ENCODE measurements at regions not wholly inside any gene's neighbourhood (a gene's known extent, or its start where the extent isn't known, plus 50 kb on each side); places are given as distances from the start of the nearest gene placed in this dataset.

DNA sequence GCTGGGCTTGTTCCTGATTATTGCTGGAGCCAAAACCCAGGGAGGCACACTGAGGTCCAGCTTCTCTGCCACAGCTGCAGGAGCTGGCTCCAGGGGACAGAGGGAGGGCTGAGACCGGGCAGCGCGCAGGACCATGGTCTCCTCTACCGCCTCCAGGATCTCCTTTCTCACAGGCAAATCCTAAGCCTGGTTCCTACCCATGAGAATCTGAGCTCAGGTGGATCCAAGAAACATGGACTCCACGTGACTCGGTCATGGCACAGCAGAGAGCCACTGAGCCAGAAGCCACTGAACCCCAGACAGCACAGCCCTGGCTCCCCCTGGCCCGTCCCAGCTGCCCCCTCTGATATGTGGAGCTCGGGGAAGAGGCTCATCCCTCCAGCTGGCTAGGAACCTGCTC is 653.4 kb upstream of the ID2 start:
- H3K4me2 ChIP-seq (ENCODE audit: insufficient read depth, insufficient read length, low read length) = no peak overlapping the region
- no peaks in the 10 kb centered on the region for H3K9me3 ChIP-seq (ENCODE audit: control insufficient read depth, low read depth, low read length)
- no peak overlapping the region for H3K4me3 Mint-ChIP-seq
- no peak overlapping the region for H2BK15ac ChIP-seq (ENCODE audit: low read depth, low read length)
- H3K56ac ChIP-seq (ENCODE audit: insufficient read length, low read depth, low read length) = no peak overlapping the region
- no peak overlapping the region for H3K9ac ChIP-seq (ENCODE audit: extremely low read depth, insufficient read length, low read length)
- H3T11ph ChIP-seq (ENCODE audit: low read length) = no peak overlapping the region
- no peaks in the 10 kb centered on the region for H3K27me3 ChIP-seq (ENCODE audit: insufficient read depth, low read length)
- H3K4ac ChIP-seq (ENCODE audit: low read depth, low read length) = no peak overlapping the region
- H3K79me2 ChIP-seq (ENCODE audit: insufficient read depth, low read length) = no peaks in the 10 kb centered on the region
- H2BK20ac ChIP-seq (ENCODE audit: low read depth, low read length, poor library complexity, severe bottlenecking) = no peak overlapping the region
- no peaks in the 10 kb centered on the region for H3K79me1 ChIP-seq (ENCODE audit: insufficient read depth, low read depth, low read length, poor library complexity, severe bottlenecking)
- no peak for DNase-seq
- WGBS (ENCODE audit: extremely low coverage, insufficient read length, low lambda C conversion rate) = no CpG with 5 or more reads among the region's 8 CpGs
- H4K5ac ChIP-seq (ENCODE audit: insufficient read length, low read depth, low read length) = no peak overlapping the region
- no peak overlapping the region for H2BK120ac ChIP-seq (ENCODE audit: low read depth, low read length, poor library complexity, severe bottlenecking)
- H3K18ac ChIP-seq (ENCODE audit: insufficient read length, low read depth, low read length) = no peak overlapping the region
- TF ChIP-seq, protein P1, sequence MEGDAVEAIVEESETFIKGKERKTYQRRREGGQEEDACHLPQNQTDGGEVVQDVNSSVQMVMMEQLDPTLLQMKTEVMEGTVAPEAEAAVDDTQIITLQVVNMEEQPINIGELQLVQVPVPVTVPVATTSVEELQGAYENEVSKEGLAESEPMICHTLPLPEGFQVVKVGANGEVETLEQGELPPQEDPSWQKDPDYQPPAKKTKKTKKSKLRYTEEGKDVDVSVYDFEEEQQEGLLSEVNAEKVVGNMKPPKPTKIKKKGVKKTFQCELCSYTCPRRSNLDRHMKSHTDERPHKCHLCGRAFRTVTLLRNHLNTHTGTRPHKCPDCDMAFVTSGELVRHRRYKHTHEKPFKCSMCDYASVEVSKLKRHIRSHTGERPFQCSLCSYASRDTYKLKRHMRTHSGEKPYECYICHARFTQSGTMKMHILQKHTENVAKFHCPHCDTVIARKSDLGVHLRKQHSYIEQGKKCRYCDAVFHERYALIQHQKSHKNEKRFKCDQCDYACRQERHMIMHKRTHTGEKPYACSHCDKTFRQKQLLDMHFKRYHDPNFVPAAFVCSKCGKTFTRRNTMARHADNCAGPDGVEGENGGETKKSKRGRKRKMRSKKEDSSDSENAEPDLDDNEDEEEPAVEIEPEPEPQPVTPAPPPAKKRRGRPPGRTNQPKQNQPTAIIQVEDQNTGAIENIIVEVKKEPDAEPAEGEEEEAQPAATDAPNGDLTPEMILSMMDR (conservative IDR thresholded peaks at IDR 0.05) = no peak
- no peak overlapping the region for H2AFZ ChIP-seq (ENCODE audit: low read length)
- peaks cover 4% of the 10 kb centered on the region for H3K27me3 Mint-ChIP-seq (ENCODE audit: low read depth)
- H2BK5ac ChIP-seq (ENCODE audit: insufficient read length, low read length) = no peak overlapping the region
- H3K4me1 ChIP-seq (ENCODE audit: insufficient read depth, low read length) = no peaks in the 10 kb centered on the region
- no peak overlapping the region for H3K14ac ChIP-seq (ENCODE audit: insufficient read depth, low read length)
- H4K20me1 ChIP-seq (ENCODE audit: control insufficient read depth, insufficient read depth, insufficient read length) = no peaks in the 10 kb centered on the region
- no peak overlapping the region for H2AK5ac ChIP-seq (ENCODE audit: insufficient read length, low read length)
- H3K23ac ChIP-seq (ENCODE audit: insufficient read length, low read depth, low read length) = no peak overlapping the region
- no peak overlapping the region for H3K27ac ChIP-seq (ENCODE audit: insufficient read length, low read depth, low read length)
- no peak overlapping the region for H4K91ac ChIP-seq (ENCODE audit: insufficient read length, low read depth, low read length)
- peaks cover 0 to under 1% (median 0%) of the 10 kb centered on the region in 3 experiments; a peak in 2 of 7 replicates for H3K36me3 Mint-ChIP-seq (ENCODE audit: insufficient read depth in 1 of 3, low read depth in 3 of 3)
- H3K4me1 Mint-ChIP-seq = peaks cover 0 to under 1% of the 10 kb centered on the region in 2 experiments; a peak in 1 of 4 replicates
- H4K8ac ChIP-seq (replicated peaks; ENCODE audit: insufficient read length, low read depth, low read length) = no peak overlapping the region
- H3K27ac Mint-ChIP-seq = no peak overlapping the region
- H3K23me2 ChIP-seq (ENCODE audit: insufficient read length, low read depth, low read length, poor library complexity, severe bottlenecking) = no peaks in the 10 kb centered on the region
- H2BK12ac ChIP-seq (ENCODE audit: insufficient read length, low read depth, low read length) = no peak overlapping the region
- no peaks in the 10 kb centered on the region; a peak in 1 of 5 replicates for H3K9me3 Mint-ChIP-seq

Data from H9 (cell line).